WTC11 (cell line): ENCODE measurements at regions not wholly inside any gene's neighbourhood (a gene's known extent, or its start where the extent isn't known, plus 50 kb on each side); places are given as distances from the start of the nearest gene placed in this dataset.

Source experiments
- ATAC-seq: fragments of 200-7000 bp; cut with Tn5 transposase; 2 replicates; pipeline ENCODE4 v1.10.0; 2021; ENCODE audit warnings: mild to moderate bottlenecking, moderate library complexity
- CTCF ChIA-PET: fragments of 300-600 bp; sonication (Branson Sonifier 250); formaldehyde crosslinking; loops from one replicate; lab custom pipeline; 2021; ENCODE audit warnings: antibody characterized with exemption; lab: Charles Lee
- POLR2A ChIA-PET: fragments of 350-600 bp; sonication (Branson Sonifier 250); formaldehyde crosslinking; loops from one replicate; lab custom pipeline; 2021; ENCODE audit warnings: antibody characterized with exemption; lab: Charles Lee
- DNase-seq: peaks from one replicate; pipeline ENCODE4 v3.0.0; 2021; ENCODE audit warnings: low spot score
- H3K27ac Mint-ChIP-seq: 2 replicates; pipeline ENCODE4 v1.8.0; 2021; ENCODE audit warnings: mixed read lengths
- H3K27me3 Mint-ChIP-seq: 2 replicates; pipeline ENCODE4 v1.8.0; 2021; ENCODE audit warnings: low read depth, mild to moderate bottlenecking, moderate library complexity, mixed read lengths
- H3K36me3 Mint-ChIP-seq: 2 replicates; pipeline ENCODE4 v1.8.0; 2021; ENCODE audit warnings: mixed read lengths
- H3K4me1 Mint-ChIP-seq: 2 replicates; pipeline ENCODE4 v1.8.0; 2022; ENCODE audit warnings: mixed read lengths
- H3K4me3 Mint-ChIP-seq: 2 replicates; pipeline ENCODE4 v1.8.0; 2021; ENCODE audit warnings: mild to moderate bottlenecking, moderate library complexity, mixed read lengths
- H3K9me3 Mint-ChIP-seq: 2 replicates; pipeline ENCODE4 v1.8.0; 2021; ENCODE audit warnings: mixed read lengths
- CBFB ChIP-seq: sonication (generic); formaldehyde crosslinking; IDR thresholded peaks from 2 replicates; pipeline ENCODE4 v1.8.1; 2022; ENCODE audit warnings: mild to moderate bottlenecking, low read depth, missing genetic modification reagents
- ELF4 ChIP-seq: sonication (generic); formaldehyde crosslinking; IDR thresholded peaks from 2 replicates; pipeline ENCODE4 v1.8.1; 2022; ENCODE audit warnings: low read depth, mild to moderate bottlenecking, moderate library complexity, missing genetic modification reagents
- JUN ChIP-seq: sonication (generic); formaldehyde crosslinking; IDR thresholded peaks from 2 replicates; pipeline ENCODE4 v1.8.0; 2023; ENCODE audit warnings: mild to moderate bottlenecking, missing genetic modification reagents
- MYBL2 ChIP-seq: sonication (generic); formaldehyde crosslinking; IDR thresholded peaks from 2 replicates; pipeline ENCODE4 v1.8.1; 2023; ENCODE audit warnings: mild to moderate bottlenecking, moderate library complexity, missing genetic modification reagents
- NFATC4 ChIP-seq: fragments of 250-450 bp; sonication (Bioruptor Pico); IDR thresholded peaks from 2 replicates; pipeline ENCODE4 v1.9.0; 2021; ENCODE audit warnings: mild to moderate bottlenecking
- PRRX2 ChIP-seq: fragments of 250-450 bp; sonication (Bioruptor Pico); IDR thresholded peaks from 2 replicates; pipeline ENCODE4 v1.8.0; 2021; ENCODE audit warnings: mild to moderate bottlenecking
- RELA ChIP-seq: sonication (generic); formaldehyde crosslinking; IDR thresholded peaks from 2 replicates; pipeline ENCODE4 v1.8.1; 2022; ENCODE audit warnings: missing genetic modification reagents, mild to moderate bottlenecking, borderline replicate concordance
- ZNF396 ChIP-seq: fragments of 250-450 bp; sonication (Bioruptor Pico); IDR thresholded peaks from 2 replicates; pipeline ENCODE4 v1.8.0; 2021; ENCODE audit warnings: mild to moderate bottlenecking, moderate library complexity, borderline replicate concordance
- ZNF416 ChIP-seq: fragments of 250-450 bp; sonication (Bioruptor Pico); IDR thresholded peaks from 2 replicates; pipeline ENCODE4 v1.9.0; 2021; ENCODE audit warnings: mild to moderate bottlenecking, inconsistent platforms
- TF ChIP-seq, protein P1 (sequence below): sonication (generic); formaldehyde crosslinking; IDR thresholded peaks from 2 replicates; pipeline ENCODE4 v1.8.0; 2023; ENCODE audit warnings: missing genetic modification reagents, mild to moderate bottlenecking, borderline replicate concordance
- TF ChIP-seq, protein P2 (sequence below): fragments of 250-450 bp; sonication (Bioruptor Pico); IDR thresholded peaks from 2 replicates; pipeline ENCODE4 v1.9.0; 2021; ENCODE audit warnings: mild to moderate bottlenecking
- TF ChIP-seq, protein P3 (sequence below): fragments of 250-450 bp; sonication (Bioruptor Pico); IDR thresholded peaks from 2 replicates; pipeline ENCODE4 v1.9.0; 2021; ENCODE audit warnings: mild to moderate bottlenecking
- TF ChIP-seq, protein P4 (sequence below): sonication (generic); formaldehyde crosslinking; IDR thresholded peaks from 2 replicates; pipeline ENCODE4 v1.8.0; 2022; ENCODE audit warnings: mild to moderate bottlenecking, missing genetic modification reagents
- TF ChIP-seq, protein P5 (sequence below): sonication (generic); formaldehyde crosslinking; IDR thresholded peaks from 2 replicates; pipeline ENCODE4 v1.8.0; 2022; ENCODE audit warnings: missing genetic modification reagents
- TF ChIP-seq, protein P6 (sequence below): fragments of 200-600 bp; IDR thresholded peaks from 2 replicates; pipeline ENCODE4 v1.8.0; 2022; ENCODE audit warnings: antibody characterized with exemption
- TF ChIP-seq, protein P7 (sequence below): fragments of 250-450 bp; sonication (Bioruptor Pico); IDR thresholded peaks from 2 replicates; pipeline ENCODE4 v1.8.0; 2021; ENCODE audit warnings: mild to moderate bottlenecking

DNA sequence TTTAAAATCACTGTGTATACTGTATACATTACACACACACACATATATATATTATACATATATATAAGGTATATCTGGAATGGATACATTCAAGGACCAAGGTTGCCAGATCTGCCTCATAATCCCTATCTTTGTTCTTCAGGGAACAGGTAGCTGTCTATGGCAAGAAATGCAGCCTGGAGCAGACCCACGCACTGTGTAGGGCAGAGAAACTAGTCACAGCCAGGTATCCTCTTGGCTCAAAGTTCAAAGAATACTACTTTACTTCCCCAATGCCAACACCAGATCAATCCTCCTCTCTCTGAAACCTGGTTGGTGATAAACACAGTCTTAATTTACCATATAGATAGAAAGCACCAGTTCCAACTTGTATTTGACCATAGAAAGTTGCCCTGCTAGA lies 313.6 kb downstream of the PRELID2 start (continued):
- TF ChIP-seq, protein P1, sequence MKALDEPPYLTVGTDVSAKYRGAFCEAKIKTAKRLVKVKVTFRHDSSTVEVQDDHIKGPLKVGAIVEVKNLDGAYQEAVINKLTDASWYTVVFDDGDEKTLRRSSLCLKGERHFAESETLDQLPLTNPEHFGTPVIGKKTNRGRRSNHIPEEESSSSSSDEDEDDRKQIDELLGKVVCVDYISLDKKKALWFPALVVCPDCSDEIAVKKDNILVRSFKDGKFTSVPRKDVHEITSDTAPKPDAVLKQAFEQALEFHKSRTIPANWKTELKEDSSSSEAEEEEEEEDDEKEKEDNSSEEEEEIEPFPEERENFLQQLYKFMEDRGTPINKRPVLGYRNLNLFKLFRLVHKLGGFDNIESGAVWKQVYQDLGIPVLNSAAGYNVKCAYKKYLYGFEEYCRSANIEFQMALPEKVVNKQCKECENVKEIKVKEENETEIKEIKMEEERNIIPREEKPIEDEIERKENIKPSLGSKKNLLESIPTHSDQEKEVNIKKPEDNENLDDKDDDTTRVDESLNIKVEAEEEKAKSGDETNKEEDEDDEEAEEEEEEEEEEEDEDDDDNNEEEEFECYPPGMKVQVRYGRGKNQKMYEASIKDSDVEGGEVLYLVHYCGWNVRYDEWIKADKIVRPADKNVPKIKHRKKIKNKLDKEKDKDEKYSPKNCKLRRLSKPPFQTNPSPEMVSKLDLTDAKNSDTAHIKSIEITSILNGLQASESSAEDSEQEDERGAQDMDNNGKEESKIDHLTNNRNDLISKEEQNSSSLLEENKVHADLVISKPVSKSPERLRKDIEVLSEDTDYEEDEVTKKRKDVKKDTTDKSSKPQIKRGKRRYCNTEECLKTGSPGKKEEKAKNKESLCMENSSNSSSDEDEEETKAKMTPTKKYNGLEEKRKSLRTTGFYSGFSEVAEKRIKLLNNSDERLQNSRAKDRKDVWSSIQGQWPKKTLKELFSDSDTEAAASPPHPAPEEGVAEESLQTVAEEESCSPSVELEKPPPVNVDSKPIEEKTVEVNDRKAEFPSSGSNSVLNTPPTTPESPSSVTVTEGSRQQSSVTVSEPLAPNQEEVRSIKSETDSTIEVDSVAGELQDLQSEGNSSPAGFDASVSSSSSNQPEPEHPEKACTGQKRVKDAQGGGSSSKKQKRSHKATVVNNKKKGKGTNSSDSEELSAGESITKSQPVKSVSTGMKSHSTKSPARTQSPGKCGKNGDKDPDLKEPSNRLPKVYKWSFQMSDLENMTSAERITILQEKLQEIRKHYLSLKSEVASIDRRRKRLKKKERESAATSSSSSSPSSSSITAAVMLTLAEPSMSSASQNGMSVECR (CRISPR knock-in tag), result no peak
- TF ChIP-seq NFATC4 (CRISPR knock-in tag), result no peak
- no peak for TF ChIP-seq RELA
- TF ChIP-seq, protein P2, sequence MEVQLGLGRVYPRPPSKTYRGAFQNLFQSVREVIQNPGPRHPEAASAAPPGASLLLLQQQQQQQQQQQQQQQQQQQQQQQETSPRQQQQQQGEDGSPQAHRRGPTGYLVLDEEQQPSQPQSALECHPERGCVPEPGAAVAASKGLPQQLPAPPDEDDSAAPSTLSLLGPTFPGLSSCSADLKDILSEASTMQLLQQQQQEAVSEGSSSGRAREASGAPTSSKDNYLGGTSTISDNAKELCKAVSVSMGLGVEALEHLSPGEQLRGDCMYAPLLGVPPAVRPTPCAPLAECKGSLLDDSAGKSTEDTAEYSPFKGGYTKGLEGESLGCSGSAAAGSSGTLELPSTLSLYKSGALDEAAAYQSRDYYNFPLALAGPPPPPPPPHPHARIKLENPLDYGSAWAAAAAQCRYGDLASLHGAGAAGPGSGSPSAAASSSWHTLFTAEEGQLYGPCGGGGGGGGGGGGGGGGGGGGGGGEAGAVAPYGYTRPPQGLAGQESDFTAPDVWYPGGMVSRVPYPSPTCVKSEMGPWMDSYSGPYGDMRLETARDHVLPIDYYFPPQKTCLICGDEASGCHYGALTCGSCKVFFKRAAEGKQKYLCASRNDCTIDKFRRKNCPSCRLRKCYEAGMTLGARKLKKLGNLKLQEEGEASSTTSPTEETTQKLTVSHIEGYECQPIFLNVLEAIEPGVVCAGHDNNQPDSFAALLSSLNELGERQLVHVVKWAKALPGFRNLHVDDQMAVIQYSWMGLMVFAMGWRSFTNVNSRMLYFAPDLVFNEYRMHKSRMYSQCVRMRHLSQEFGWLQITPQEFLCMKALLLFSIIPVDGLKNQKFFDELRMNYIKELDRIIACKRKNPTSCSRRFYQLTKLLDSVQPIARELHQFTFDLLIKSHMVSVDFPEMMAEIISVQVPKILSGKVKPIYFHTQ, result no peak
- no peak for TF ChIP-seq PRRX2 (CRISPR knock-in tag)
- TF ChIP-seq CBFB (CRISPR knock-in tag), result no peak
- TF ChIP-seq, protein P3, sequence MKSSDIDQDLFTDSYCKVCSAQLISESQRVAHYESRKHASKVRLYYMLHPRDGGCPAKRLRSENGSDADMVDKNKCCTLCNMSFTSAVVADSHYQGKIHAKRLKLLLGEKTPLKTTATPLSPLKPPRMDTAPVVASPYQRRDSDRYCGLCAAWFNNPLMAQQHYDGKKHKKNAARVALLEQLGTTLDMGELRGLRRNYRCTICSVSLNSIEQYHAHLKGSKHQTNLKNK (CRISPR knock-in tag), result no peak
- TF ChIP-seq, protein P4, sequence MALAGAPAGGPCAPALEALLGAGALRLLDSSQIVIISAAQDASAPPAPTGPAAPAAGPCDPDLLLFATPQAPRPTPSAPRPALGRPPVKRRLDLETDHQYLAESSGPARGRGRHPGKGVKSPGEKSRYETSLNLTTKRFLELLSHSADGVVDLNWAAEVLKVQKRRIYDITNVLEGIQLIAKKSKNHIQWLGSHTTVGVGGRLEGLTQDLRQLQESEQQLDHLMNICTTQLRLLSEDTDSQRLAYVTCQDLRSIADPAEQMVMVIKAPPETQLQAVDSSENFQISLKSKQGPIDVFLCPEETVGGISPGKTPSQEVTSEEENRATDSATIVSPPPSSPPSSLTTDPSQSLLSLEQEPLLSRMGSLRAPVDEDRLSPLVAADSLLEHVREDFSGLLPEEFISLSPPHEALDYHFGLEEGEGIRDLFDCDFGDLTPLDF (CRISPR knock-in tag), result no peak
- TF ChIP-seq ZNF416 (CRISPR knock-in tag), result no peak

DNA sequence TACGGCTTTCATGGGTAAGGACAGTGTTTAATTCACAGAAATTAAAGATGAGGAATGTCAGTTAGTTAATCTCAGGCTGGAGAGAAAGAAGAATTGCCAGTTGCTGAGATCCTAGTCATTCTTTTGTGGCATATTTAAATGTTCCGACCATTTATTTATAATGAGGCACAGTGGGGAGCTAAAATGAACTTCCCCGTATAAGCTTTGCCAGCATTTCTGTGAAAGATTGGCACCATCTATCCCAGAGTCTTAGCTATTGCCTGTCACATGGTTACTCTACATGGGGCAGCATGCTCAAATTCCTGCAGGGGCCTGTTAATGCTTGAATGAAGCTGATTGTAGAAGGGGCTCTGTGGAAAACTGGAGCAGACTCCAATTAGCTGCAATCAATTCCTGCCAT lies 314.1 kb downstream of the PRELID2 start:
- Mint-ChIP-seq H3K27me3 (no peaks in the 10 kb centered on the region), H3K27ac (no peak overlapping the region)

More for the DNA sequence above, 314.1 kb downstream of the PRELID2 start:
- peaks cover 10% of the 10 kb centered on the region for H3K4me1 Mint-ChIP-seq
- ChIA-PET CTCF (no interaction called here), POLR2A (no interaction called here)
- ATAC-seq, result peak; percentile 48
- TF ChIP-seq, protein P5, sequence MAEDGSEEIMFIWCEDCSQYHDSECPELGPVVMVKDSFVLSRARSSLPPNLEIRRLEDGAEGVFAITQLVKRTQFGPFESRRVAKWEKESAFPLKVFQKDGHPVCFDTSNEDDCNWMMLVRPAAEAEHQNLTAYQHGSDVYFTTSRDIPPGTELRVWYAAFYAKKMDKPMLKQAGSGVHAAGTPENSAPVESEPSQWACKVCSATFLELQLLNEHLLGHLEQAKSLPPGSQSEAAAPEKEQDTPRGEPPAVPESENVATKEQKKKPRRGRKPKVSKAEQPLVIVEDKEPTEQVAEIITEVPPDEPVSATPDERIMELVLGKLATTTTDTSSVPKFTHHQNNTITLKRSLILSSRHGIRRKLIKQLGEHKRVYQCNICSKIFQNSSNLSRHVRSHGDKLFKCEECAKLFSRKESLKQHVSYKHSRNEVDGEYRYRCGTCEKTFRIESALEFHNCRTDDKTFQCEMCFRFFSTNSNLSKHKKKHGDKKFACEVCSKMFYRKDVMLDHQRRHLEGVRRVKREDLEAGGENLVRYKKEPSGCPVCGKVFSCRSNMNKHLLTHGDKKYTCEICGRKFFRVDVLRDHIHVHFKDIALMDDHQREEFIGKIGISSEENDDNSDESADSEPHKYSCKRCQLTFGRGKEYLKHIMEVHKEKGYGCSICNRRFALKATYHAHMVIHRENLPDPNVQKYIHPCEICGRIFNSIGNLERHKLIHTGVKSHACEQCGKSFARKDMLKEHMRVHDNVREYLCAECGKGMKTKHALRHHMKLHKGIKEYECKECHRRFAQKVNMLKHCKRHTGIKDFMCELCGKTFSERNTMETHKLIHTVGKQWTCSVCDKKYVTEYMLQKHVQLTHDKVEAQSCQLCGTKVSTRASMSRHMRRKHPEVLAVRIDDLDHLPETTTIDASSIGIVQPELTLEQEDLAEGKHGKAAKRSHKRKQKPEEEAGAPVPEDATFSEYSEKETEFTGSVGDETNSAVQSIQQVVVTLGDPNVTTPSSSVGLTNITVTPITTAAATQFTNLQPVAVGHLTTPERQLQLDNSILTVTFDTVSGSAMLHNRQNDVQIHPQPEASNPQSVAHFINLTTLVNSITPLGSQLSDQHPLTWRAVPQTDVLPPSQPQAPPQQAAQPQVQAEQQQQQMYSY (CRISPR knock-in tag), result no peak
- TF ChIP-seq, protein P6, sequence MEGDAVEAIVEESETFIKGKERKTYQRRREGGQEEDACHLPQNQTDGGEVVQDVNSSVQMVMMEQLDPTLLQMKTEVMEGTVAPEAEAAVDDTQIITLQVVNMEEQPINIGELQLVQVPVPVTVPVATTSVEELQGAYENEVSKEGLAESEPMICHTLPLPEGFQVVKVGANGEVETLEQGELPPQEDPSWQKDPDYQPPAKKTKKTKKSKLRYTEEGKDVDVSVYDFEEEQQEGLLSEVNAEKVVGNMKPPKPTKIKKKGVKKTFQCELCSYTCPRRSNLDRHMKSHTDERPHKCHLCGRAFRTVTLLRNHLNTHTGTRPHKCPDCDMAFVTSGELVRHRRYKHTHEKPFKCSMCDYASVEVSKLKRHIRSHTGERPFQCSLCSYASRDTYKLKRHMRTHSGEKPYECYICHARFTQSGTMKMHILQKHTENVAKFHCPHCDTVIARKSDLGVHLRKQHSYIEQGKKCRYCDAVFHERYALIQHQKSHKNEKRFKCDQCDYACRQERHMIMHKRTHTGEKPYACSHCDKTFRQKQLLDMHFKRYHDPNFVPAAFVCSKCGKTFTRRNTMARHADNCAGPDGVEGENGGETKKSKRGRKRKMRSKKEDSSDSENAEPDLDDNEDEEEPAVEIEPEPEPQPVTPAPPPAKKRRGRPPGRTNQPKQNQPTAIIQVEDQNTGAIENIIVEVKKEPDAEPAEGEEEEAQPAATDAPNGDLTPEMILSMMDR, result no peak
- no peak for TF ChIP-seq ZNF416 (CRISPR knock-in tag)
- no peak for TF ChIP-seq MYBL2
- TF ChIP-seq ZNF396 (CRISPR knock-in tag), result no peak
- TF ChIP-seq ELF4 (CRISPR knock-in tag), result no peak
- TF ChIP-seq, protein P7, sequence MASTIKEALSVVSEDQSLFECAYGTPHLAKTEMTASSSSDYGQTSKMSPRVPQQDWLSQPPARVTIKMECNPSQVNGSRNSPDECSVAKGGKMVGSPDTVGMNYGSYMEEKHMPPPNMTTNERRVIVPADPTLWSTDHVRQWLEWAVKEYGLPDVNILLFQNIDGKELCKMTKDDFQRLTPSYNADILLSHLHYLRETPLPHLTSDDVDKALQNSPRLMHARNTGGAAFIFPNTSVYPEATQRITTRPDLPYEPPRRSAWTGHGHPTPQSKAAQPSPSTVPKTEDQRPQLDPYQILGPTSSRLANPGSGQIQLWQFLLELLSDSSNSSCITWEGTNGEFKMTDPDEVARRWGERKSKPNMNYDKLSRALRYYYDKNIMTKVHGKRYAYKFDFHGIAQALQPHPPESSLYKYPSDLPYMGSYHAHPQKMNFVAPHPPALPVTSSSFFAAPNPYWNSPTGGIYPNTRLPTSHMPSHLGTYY (CRISPR knock-in tag), result no peak
- TF ChIP-seq JUN (CRISPR knock-in tag), result no peak
- no peak for TF ChIP-seq NFATC4 (CRISPR knock-in tag)
- TF ChIP-seq, all 79 proteins: peak for 0
- peaks cover 10% of the 10 kb centered on the region for H3K36me3 Mint-ChIP-seq
- H3K4me3 Mint-ChIP-seq, result no peak overlapping the region
- DNase-seq, result no peak
- H3K9me3 Mint-ChIP-seq, result peaks cover 13% of the 10 kb centered on the region
